ENCODE measurements at regions not wholly inside any gene's neighbourhood (a gene's known extent, or its start where the extent isn't known, plus 50 kb on each side); places are given as distances from the start of the nearest gene placed in this dataset.

- TF ChIP-seq, protein P1, sequence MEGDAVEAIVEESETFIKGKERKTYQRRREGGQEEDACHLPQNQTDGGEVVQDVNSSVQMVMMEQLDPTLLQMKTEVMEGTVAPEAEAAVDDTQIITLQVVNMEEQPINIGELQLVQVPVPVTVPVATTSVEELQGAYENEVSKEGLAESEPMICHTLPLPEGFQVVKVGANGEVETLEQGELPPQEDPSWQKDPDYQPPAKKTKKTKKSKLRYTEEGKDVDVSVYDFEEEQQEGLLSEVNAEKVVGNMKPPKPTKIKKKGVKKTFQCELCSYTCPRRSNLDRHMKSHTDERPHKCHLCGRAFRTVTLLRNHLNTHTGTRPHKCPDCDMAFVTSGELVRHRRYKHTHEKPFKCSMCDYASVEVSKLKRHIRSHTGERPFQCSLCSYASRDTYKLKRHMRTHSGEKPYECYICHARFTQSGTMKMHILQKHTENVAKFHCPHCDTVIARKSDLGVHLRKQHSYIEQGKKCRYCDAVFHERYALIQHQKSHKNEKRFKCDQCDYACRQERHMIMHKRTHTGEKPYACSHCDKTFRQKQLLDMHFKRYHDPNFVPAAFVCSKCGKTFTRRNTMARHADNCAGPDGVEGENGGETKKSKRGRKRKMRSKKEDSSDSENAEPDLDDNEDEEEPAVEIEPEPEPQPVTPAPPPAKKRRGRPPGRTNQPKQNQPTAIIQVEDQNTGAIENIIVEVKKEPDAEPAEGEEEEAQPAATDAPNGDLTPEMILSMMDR (IDR thresholded peaks at IDR 0.05; ENCODE audit: low read depth, low read length, missing input control) = no peak
- no peak for TF ChIP-seq EGR1 (IDR thresholded peaks at IDR 0.05; ENCODE audit: low read depth in 2 of 2)
These were observed 260.4 kb downstream of the DEPDC1B start for GRCh38 chr5:60439552-60439951.

All from liver (tissue), 3 donors.